HG03045 (cell line): ENCODE measurements at regions not wholly inside any gene's neighbourhood (a gene's known extent, or its start where the extent isn't known, plus 50 kb on each side); places are given as distances from the start of the nearest gene placed in this dataset.

ENCODE experiments used
- ATAC-seq: cut with Tn5 transposase; IDR thresholded peaks from one replicate; pipeline ENCODE4 v1.9.1; 2021; ENCODE audit warnings: mild to moderate bottlenecking, moderate library complexity; ENCODE audit not compliant: unreplicated experiment

- ATAC-seq, result no peak
Measured at GRCh38 chrX:45358392-45358791, 157.7 kb upstream of the DIPK2B start.

GRCh38 chrX:45353456-45353855 is 152.8 kb upstream of the DIPK2B start:
- ATAC-seq, result no peak

DNA sequence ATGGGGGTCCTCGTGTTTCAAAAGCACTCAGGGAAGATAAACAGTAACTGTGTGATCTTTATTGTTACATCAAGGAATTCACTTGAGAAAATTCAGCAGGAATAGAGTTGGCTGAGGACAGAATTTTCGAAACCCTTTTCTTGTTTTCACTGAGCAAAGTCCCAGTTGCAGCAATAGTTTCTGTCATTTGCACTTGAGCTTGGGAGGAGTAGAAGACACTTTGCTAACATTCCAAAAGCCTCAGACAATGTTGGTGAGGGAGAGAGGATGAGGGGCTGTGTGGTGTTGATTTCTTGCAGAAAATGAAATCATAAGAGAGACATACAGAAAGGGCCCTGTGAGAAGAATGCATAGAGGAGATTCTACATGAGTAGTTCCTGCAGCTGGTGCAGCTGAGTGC is 151.9 kb upstream of the DIPK2B start:
- ATAC-seq, result no peak

DNA sequence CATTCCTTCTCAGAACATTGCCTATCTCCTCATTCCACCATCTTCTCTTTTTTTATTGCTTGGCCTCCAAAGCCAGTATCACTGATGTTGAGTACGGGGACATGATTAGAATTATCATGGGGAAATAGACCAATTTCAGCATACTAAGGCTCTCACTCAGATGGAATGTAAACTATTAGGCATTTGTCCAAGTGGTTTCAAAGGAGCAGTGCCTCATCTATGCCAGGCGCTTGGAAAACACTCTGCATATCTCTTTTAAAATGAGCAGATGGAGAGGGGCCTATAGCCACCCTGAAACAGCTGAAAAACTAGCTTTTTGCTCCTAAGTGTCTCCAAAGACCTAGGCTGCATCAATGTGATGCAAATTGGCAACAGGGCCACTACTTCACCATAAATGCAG is 150.8 kb upstream of the DIPK2B start:
- no peak for ATAC-seq

DNA sequence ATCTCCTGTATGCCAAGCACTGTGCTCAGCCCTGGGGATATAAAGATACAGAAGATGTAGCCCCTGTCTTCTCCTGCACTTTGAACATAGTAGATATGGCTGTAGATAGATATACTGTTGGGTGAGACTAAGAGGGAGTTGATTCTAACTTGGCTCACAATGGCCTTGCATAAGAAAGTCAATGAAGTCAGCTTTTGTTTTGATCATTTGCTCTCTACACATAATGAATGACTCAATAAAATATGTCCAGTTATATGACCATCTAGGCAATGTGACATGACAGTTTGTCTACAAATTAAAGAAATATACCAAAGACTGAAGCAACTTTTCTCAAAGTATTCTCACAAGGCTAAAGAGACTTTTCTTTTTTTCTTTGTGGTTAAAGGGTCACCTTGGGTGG is 147.6 kb upstream of the DIPK2B start:
- ATAC-seq, result no peak

DNA sequence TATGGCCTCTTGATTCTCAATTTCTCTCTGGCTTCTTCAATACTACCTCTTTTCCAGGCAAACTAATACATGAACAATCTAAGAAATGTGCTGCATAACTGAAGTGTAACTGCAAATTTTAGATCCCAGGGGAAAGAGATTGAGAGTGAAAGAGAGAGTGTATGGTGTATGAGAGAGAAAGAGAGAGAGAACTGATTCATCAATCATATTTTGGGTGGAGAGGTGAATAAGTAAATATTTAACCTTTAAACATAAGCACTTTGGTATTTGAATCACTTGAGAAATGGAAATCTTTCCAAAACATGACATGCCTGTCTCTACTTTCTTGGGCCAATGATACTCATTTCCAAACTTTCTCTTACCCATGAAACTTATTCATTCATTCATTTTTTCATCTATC is 147.2 kb upstream of the DIPK2B start:
- no peak for ATAC-seq

GRCh38 chrX:45344594-45344993 is 143.9 kb upstream of the DIPK2B start:
- ATAC-seq, result no peak

- no peak for ATAC-seq
Measured at GRCh38 chrX:45329217-45329616, 128.5 kb upstream of the DIPK2B start.

- ATAC-seq, result no peak
Measured at GRCh38 chrX:45324941-45325340, 124.3 kb upstream of the DIPK2B start.

- ATAC-seq, result no peak
Measured at GRCh38 chrX:45323387-45323786, 122.7 kb upstream of the DIPK2B start.

DNA sequence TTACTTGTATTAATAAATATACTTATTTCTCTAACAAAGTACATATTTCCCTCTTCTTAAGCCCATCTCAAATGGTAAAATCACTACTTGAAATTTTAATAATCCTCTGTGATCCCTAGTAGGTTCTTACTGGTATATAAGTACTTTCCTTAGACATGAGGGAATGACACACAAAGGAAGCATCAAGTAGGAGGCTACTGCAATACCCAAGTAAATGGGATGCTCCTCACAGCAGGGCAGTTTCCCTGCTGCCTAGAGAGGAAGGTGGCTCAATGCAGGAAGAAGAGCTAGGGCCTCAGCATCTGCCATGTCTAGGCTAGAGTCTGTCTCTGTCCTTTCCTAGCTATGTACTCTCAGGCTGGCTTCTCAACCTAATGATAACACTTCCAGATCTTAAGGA is 122.1 kb upstream of the DIPK2B start:
- ATAC-seq, result no peak

- ATAC-seq, result no peak
Measured at GRCh38 chrX:45322382-45322781, 121.7 kb upstream of the DIPK2B start.

GRCh38 chrX:45320191-45320590 is 119.5 kb upstream of the DIPK2B start:
- ATAC-seq, result no peak

DNA sequence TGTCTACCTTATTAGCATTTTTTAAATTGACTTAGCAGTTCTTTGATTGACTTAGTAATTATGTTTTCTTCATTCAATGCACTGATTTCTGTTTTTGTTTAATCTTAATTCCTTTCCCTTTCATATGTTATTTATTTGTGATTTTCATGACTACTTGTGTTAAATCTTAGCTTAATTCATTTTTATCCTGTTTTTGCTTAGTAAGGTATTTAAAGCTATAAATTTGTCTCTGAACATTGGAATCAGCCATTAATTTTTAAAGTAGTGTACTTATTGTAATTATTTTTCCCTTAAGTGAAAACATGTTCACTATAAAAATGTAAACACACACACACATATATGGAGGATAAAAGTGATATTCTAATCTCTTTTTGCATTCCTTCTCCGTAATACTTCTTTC is 109.1 kb upstream of the DIPK2B start:
- no peak for ATAC-seq

GRCh38 chrX:45309096-45309495 is 108.4 kb upstream of the DIPK2B start:
- no peak for ATAC-seq

DNA sequence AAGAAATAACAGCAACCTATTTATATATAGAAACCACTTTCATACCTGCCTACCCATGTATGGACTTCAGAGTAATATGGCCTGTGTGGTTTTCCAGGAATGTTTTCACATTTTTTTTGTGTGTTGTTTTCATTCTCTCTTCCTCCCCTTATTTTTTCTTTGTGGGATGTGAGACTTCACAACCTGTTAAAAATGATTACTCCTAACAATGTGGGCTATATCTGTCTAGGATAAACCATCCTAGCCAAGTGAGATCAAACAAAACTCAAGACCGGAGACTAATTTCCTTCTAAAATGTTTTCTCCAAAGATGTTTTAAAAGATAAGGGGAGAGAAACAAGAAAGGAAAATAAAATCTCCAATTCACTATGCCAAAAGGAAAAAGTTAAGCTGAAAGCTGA is 106.1 kb upstream of the DIPK2B start:
- no peak for ATAC-seq

GRCh38 chrX:45300638-45301037 is 100.0 kb upstream of the DIPK2B start:
- no peak for ATAC-seq

DNA sequence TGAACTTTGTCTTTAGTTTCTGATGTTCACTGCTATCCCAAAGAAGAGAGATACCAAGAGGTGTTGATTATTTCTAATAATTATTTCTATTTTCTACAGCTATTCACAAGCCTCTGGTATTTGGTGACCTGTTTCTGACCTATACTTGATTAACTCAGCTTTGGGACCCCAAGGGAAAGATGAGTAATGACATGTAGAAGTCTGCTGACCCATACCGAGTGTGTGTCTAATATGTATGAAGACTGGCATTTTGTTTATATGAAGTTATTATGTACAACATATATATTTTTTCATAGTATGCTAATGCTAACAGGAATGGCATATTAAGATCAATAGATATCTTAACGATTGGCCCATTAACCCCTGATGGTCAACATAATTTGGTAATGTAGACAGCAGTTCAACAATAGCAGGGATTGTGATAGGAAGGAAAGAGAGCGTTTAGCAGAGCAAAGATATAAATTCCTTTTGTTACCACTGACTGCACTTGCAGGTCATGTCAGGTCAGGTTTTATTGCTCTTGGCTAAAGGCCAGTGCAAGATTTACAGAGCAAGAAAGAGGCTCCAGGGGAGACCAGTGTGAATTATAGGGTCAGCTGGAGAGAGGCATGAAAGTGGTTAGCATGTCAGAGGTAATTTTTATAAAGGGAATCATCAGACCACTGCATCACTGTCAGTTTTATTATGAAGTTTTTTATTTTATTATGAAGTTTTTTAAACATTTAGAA is 94.7 kb upstream of the DIPK2B start:
- ATAC-seq, result no peak

DNA sequence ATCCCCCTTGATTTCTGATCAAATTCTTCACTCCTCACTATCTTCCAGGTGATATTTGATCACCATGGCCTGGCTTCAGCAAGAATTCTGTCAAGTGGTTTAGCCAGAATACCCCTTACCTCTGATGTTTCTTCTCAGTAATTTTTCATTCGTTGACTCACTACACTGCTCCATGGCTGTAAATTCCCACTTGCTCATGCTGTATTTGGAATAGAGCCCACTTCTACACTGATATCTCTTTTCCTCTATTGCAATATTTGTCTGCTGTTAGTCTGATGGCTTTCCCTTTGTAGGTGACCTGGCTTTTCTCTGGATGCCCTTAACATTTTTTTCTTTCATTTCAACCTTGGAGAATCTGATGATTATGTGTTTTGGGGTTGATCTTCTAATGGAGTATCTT is 73.9 kb upstream of the DIPK2B start:
- no peak for ATAC-seq

- ATAC-seq, result no peak
Measured at GRCh38 chrX:45267007-45267406, 66.3 kb upstream of the DIPK2B start.

- ATAC-seq, result no peak
Measured at GRCh38 chrX:45266456-45266855, 65.8 kb upstream of the DIPK2B start.

GRCh38 chrX:45264865-45265264 is 64.2 kb upstream of the DIPK2B start:
- ATAC-seq, result no peak

DNA sequence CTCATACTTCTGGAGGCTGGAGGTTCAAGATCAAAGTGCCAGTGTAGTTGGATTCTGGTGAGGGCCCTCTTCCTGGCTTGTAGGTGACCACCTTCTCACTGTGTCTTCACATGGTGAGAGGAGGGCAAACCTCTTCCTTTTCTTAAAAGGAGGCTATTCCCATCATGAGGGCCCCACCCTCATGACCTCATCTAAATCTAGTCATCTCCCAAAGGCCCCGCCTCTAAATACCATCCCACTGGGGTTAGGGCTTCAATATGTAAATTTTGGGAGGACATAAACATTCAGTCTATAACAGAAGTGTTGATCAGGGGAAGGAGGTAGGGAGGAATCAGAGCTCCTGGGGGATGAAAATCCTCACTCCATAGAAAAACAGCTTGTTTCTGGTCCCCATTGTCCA is 60.8 kb upstream of the DIPK2B start:
- ATAC-seq, result no peak
